GM12864 (cell line): ENCODE measurements at regions not wholly inside any gene's neighbourhood (a gene's known extent, or its start where the extent isn't known, plus 50 kb on each side); places are given as distances from the start of the nearest gene placed in this dataset.
"Not testable (repeated sequence)": the region's sequence is repeated elsewhere in the genome, so short reads cannot be mapped to it uniquely, and the experiment has no call there.

Experiments
- DNase-seq: peaks from one replicate; pipeline ENCODE4 v3.0.0-alpha.2; 2011; ENCODE audit warnings: low read depth
- H3K4me3 ChIP-seq: 2 replicates; pipeline ENCODE4 v1.5.1; 2011; ENCODE audit warnings: mild to moderate bottlenecking, low read depth, low read length, control low read depth
- TF ChIP-seq, protein P1 (sequence below): IDR thresholded peaks from 2 replicates; pipeline ENCODE4 v1.5.1; 2011; ENCODE audit warnings: low read depth, mild to moderate bottlenecking, moderate library complexity, low read length, control low read depth, inconsistent platforms; ENCODE audit errors: missing control alignments

DNA sequence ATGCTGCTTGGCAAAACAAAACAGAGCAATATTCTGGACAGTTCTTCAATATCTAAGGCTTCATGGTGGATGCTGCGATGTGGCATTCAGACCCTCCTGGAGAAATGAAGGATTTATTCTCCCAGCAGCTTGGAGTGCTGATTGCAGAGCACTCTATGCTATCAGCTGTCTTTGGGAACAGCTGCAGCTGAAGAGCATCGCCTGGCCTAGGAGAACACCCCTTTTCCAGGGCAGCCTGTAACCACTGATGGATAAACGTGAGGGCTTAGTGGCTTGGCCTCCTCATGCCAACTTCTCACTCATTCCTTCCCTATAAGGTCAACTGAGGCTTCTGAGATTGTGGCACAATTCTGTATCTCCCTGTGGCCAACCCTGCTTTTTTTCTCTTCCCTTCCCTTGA lies 638.1 kb upstream of the CNTNAP2 start:
- TF ChIP-seq, protein P1, sequence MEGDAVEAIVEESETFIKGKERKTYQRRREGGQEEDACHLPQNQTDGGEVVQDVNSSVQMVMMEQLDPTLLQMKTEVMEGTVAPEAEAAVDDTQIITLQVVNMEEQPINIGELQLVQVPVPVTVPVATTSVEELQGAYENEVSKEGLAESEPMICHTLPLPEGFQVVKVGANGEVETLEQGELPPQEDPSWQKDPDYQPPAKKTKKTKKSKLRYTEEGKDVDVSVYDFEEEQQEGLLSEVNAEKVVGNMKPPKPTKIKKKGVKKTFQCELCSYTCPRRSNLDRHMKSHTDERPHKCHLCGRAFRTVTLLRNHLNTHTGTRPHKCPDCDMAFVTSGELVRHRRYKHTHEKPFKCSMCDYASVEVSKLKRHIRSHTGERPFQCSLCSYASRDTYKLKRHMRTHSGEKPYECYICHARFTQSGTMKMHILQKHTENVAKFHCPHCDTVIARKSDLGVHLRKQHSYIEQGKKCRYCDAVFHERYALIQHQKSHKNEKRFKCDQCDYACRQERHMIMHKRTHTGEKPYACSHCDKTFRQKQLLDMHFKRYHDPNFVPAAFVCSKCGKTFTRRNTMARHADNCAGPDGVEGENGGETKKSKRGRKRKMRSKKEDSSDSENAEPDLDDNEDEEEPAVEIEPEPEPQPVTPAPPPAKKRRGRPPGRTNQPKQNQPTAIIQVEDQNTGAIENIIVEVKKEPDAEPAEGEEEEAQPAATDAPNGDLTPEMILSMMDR = no peak
- no peak for DNase-seq
- H3K4me3 ChIP-seq = no peak overlapping the region

DNA sequence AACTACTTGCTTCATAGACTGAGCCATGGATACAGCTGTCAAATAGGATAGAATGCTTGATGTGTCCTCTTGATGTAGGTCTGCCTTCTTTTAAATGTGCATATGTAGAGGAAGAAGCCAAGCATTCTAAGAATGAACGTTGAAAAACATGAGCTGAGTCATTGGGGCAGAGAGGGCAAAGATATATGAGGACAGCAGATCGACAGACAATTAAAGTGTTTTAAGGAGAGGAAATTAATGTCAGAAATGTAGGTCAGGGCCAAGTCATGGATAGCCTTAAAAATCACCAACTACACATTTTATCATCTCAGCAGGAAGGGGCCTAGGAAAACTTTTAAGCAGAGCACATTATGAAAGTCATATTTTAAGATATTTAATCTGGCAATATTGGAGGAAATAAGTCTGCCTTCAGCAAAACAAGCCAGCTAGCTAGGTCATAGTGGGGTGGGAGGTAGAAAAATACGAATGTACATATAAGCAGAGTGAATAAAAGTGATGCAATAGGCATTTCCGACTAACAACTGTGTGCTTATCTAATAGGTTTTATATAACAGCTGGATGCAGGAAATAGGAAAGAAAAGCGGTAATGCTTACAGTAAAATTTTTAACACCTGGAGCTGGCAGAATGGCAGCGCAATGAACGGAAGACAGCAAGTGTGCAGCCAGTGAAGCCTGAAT lies 638.3 kb upstream of the TPK1 start:
- H3K4me3 ChIP-seq = no peak overlapping the region
- TF ChIP-seq, protein P1 = no peak
- DNase-seq = no peak

DNA sequence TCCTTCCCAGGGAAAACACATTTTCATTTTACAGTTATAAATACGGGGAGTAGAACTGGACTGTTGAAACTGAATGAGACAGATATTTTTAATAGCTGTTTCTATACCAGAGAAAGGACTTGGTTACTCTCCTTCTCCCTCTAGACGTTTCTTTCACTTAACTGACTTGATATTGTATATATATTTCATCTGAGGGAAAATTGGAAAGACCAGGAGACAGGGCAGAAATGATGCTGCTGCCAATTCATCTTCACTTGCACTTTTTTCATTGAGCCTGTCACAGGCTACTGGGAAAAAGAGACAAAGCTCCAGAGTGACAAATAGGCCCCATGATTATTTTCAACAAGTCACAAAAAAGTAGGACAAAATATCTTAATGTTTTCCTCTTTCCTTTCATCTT lies 636.0 kb upstream of the TPK1 start:
- TF ChIP-seq, protein P1 = no peak

DNA sequence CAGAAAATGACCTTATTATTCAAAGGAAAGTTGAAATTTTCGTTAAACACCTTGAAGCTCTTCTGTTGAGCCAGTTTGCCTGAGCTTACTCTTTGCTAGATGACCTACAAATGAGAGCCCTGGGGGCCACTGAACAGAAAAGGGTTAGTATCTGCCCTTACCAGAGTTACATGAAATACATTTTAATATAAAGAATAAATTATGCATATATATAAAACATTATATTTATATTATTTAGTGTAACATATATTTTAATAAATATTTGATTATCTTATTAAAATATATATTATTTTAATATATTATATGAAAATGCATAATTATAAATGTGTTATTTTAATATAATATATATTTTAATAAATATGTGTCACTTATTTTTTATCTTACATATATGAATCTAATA lies 628.4 kb upstream of the TPK1 start:
- no peak overlapping the region for H3K4me3 ChIP-seq
- no peak for DNase-seq
- TF ChIP-seq, protein P1 = no peak

More for the DNA sequence above, 636.0 kb upstream of the TPK1 start:
- DNase-seq = no peak
- H3K4me3 ChIP-seq = no peak overlapping the region

DNA sequence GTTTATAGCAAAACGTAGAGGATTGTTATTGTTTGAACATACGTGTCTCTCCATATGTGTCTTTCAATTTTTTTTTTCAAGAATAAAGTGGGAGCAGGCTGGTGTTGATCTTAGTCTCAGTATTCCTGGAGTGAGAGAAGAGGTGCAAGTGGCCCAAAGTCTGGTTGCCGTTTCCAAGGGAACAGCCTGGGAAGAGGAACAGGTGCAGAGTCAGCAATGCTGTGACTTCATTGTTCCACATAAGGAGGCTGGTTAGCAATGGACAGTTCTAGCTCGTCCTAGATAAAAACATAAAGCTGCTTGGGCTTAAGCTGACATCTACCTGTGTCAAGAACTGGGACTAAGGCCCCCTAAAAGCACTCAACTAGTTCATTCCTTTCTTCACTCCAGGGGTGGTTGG lies 626.6 kb upstream of the TPK1 start:
- no peak overlapping the region for H3K4me3 ChIP-seq
- TF ChIP-seq, protein P1 = no peak
- DNase-seq = no peak

DNA sequence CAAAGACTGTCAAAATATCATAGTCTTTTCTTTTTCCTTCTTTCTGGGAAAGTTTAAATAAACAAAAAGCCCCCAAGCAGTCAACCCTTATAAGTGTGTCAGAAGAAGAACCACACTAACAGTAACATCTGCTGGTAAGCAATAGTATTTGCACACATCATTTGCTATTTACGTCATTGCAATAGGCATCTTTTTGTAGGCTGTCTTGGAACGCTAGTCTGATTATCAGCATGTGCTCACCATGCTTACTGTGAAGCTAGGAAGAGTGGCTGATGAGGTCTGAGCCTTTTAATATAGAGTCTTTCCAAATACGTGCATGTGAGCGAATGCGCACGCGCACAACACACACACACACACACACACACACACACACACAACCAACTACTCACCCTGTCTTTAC lies 599.0 kb upstream of the TPK1 start:
- H3K4me3 ChIP-seq = no peak overlapping the region
- no peak for DNase-seq
- TF ChIP-seq, protein P1 = no peak

DNA sequence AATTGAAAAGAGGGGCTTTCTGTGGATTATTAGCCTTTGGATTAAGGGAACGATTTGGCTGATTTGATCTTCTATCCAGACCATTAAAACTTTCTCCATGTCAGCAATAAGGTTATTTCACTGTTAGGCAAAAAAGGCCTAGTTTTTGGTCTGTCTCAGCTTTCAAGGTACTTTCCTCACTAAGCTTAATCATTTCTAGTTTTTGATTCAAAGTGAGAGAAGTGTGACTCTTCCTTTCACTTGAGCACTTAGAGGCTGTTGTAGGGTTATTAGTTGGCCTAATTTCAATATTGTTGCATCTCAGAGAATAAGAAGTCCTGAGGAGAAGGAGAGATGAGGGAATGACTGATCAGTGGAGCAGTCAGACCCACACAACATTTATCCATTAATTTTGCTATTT lies 596.0 kb upstream of the TPK1 start:
- no peak for DNase-seq
- TF ChIP-seq, protein P1 = no peak
- no peak overlapping the region for H3K4me3 ChIP-seq

DNA sequence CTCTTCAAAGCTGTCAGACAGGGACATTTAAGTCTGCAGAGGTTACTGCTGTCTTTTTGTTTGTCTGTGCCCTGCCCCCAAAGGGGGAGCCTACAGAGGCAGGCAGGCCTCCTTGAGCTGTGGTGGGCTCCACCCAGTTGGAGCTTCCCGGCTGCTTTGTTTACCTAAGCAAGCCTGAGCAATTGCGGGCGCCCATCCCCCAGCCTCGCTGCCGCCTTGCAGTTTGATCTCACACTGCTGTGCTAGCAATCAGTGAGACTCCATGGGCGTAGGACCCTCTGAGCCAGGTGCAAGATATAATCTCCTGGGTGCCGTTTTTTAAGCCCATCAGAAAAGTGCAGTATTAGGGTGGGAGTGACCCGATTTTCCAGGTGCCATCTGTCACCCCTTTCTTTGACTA lies 582.6 kb upstream of the TPK1 start:
- not testable (repeated sequence) for H3K4me3 ChIP-seq, DNase-seq
